Endothelial cell of umbilical vein (primary cell): ENCODE measurements at regions not wholly inside any gene's neighbourhood (a gene's known extent, or its start where the extent isn't known, plus 50 kb on each side); places are given as distances from the start of the nearest gene placed in this dataset.

Experiments
- BruUV-seq: library from RNA; stranded (reverse); fragments of 400-500 nt; replicated peaks from 2 replicates; lab custom pipeline; 2021; lab: Mats Ljungman, UMichigan
- CTCF ChIA-PET: fragments of 300-600, 350-600 bp; sonication (Branson Sonifier 250); formaldehyde crosslinking; loops from one replicate; lab custom pipeline; 2021; ENCODE audit warnings: antibody characterized with exemption, inconsistent platforms; lab: Charles Lee
- POLR2A ChIA-PET: fragments of 300-600, 350-600 bp; sonication (Branson Sonifier 250); formaldehyde crosslinking; loops from one replicate; lab custom pipeline; 2021; ENCODE audit warnings: antibody characterized with exemption, inconsistent platforms; lab: Charles Lee
- DNase-seq: peaks from one replicate; pipeline ENCODE4 v3.0.0-alpha.2; 2011; ENCODE audit warnings: low read depth, low spot score
- FAIRE-seq: peaks from 2 replicates; lab custom pipeline; 2011; peaks lifted over from hg19 to GRCh38; lab: Jason Lieb, UNC
- H2AFZ ChIP-seq: 2 replicates; pipeline ENCODE4 v1.6.0; 2012; ENCODE audit warnings: low read depth, low read length, control low read depth, inconsistent platforms
- H3K27ac ChIP-seq: 2 replicates; pipeline ENCODE4 v1.5.1; 2011; ENCODE audit warnings: low read depth, mild to moderate bottlenecking, control low read depth, low read length, moderate library complexity; ENCODE audit not compliant: insufficient read depth
- H3K27me3 ChIP-seq, 2 experiments: 2 replicates each; pipeline versions ENCODE4 v1.6.0 to v1.6.1; 2011; ENCODE audit warnings: low read length in 2 of 2, mixed read lengths in 1 of 2; ENCODE audit not compliant: control insufficient read depth in 2 of 2, insufficient read depth in 2 of 2
- H3K36me3 ChIP-seq, 2 experiments: 2 replicates in 1 of 2; 3 replicates in 1 of 2; pipeline ENCODE4 v1.5.1; 2011; ENCODE audit warnings: low read length in 2 of 2, mild to moderate bottlenecking in 1 of 2, moderate library complexity in 1 of 2; ENCODE audit not compliant: control insufficient read depth in 2 of 2, insufficient read depth in 2 of 2; ENCODE audit errors: extremely low read depth in 1 of 2
- H3K4me1 ChIP-seq: 3 replicates; pipeline ENCODE4 v1.5.1; 2011; ENCODE audit warnings: mild to moderate bottlenecking, low read length; ENCODE audit not compliant: control insufficient read depth, insufficient read depth; ENCODE audit errors: extremely low read depth
- H3K4me2 ChIP-seq: 2 replicates; pipeline ENCODE4 v1.6.1; 2011; ENCODE audit warnings: low read length, control low read depth, mixed read lengths; ENCODE audit not compliant: insufficient read depth
- H3K4me3 ChIP-seq, 3 experiments: fragments of 200-600 bp in 1 of 3; sonication (generic), shearing (Covaris generic) in 1 of 3; replicated peaks in 1 of 3; 2 replicates each; pipeline ENCODE4 v1.5.1; 2011 to 2016; ENCODE audit warnings: control low read depth in 3 of 3, low read length in 3 of 3, mild to moderate bottlenecking in 2 of 3, inconsistent platforms in 1 of 3, low read depth in 1 of 3, moderate library complexity in 1 of 3; ENCODE audit not compliant: insufficient read depth in 1 of 3
- H3K79me2 ChIP-seq: 2 replicates; pipeline ENCODE4 v1.6.0; 2012; ENCODE audit warnings: low read length, inconsistent platforms; ENCODE audit not compliant: control insufficient read depth, insufficient read depth
- H3K9ac ChIP-seq: replicated peaks from 2 replicates; pipeline ENCODE3; 2011; ENCODE audit warnings: low read length, control low read depth; ENCODE audit not compliant: insufficient read depth; ENCODE audit errors: extremely low read depth
- H3K9me1 ChIP-seq: replicated peaks from 3 replicates; pipeline ENCODE4 v1.6.0; 2011; ENCODE audit warnings: mild to moderate bottlenecking, low read length; ENCODE audit not compliant: control insufficient read depth, insufficient read depth; ENCODE audit errors: extremely low read depth
- H3K9me3 ChIP-seq: replicated peaks from 2 replicates; pipeline ENCODE4 v1.5.1; 2012; ENCODE audit warnings: low read length, inconsistent platforms; ENCODE audit not compliant: control insufficient read depth, insufficient read depth
- H4K20me1 ChIP-seq: replicated peaks from 2 replicates; pipeline ENCODE3; 2011; ENCODE audit warnings: mild to moderate bottlenecking, low read length; ENCODE audit not compliant: control insufficient read depth, insufficient read depth; ENCODE audit errors: extremely low read depth
- CTCF ChIP-seq, 2 donors: IDR thresholded peaks; 1 replicate in 1 of 2; 2 replicates in 1 of 2; pipeline ENCODE4 v1.5.1; 2011; ENCODE audit warnings: low read length in 2 of 2, mild to moderate bottlenecking in 2 of 2, moderate library complexity in 2 of 2, control low read depth in 1 of 2, inconsistent platforms in 1 of 2, low read depth in 1 of 2; ENCODE audit not compliant: insufficient read depth in 1 of 2; ENCODE audit errors: extremely low read depth in 1 of 2
- EZH2 ChIP-seq: IDR thresholded peaks from 2 replicates; pipeline ENCODE4 v1.6.1; 2012; ENCODE audit warnings: borderline replicate concordance, low read depth, mild to moderate bottlenecking, moderate library complexity, low read length, inconsistent platforms; ENCODE audit not compliant: severe bottlenecking
- FOS ChIP-seq: IDR thresholded peaks from 2 replicates; pipeline ENCODE4 v1.6.1; 2011; ENCODE audit warnings: mild to moderate bottlenecking, low read length, moderate library complexity, borderline replicate concordance; ENCODE audit not compliant: insufficient read depth
- GATA2 ChIP-seq: IDR thresholded peaks from 2 replicates; pipeline ENCODE4 v1.7.0; 2011; ENCODE audit warnings: low read depth, mild to moderate bottlenecking, moderate library complexity, mixed read lengths, low read length; ENCODE audit not compliant: insufficient read length, insufficient read depth
- JUN ChIP-seq: IDR thresholded peaks from 2 replicates; pipeline ENCODE4 v1.6.1; 2011; ENCODE audit warnings: borderline replicate concordance, low read depth; ENCODE audit not compliant: insufficient read length, insufficient read depth
- MAX ChIP-seq: IDR thresholded peaks from 2 replicates; pipeline ENCODE4 v1.6.1; 2011; ENCODE audit not compliant: insufficient read depth, insufficient read length
- POLR2A ChIP-seq: IDR thresholded peaks from 2 replicates; pipeline ENCODE4 v1.6.1; 2012; ENCODE audit warnings: low read depth, mild to moderate bottlenecking, control low read depth, low read length
- POLR2AphosphoS5 ChIP-seq: IDR thresholded peaks from 2 replicates; pipeline ENCODE4 v1.6.1; 2012; ENCODE audit warnings: low read depth, mild to moderate bottlenecking, control low read depth, low read length, moderate library complexity; ENCODE audit not compliant: insufficient read depth
- dilution Hi-C: fragments of 300-500 bp; cut with MboI; formaldehyde crosslinking; loops from one replicate; pipeline ENCODE4 v1.15.0; 2019; ENCODE audit warnings: low sequenced_read_pairs; ENCODE audit not compliant: extremely low pct_ligation_motif_present
- intact Hi-C: fragments of 100-400 bp; cut with micrococcal nuclease; formaldehyde crosslinking; loops from one replicate; pipeline ENCODE4 v1.10.0; 2022

GRCh38 chr6:142530566-142530965 lies 228.8 kb downstream of the ADGRG6 start:
- BruUV-seq = no TSS peak
- no peak overlapping the region for H3K4me2 ChIP-seq
- POLR2A ChIA-PET = no interaction called here
- H3K79me2 ChIP-seq = no peaks in the 10 kb centered on the region
- FAIRE-seq (no peak), DNase-seq (no peak)
- dilution Hi-C loops = no loop called here
- no peak overlapping the region for H3K4me3 ChIP-seq
- no peaks in the 10 kb centered on the region for H4K20me1 ChIP-seq
- H3K9me3 ChIP-seq = no peaks in the 10 kb centered on the region
- TF ChIP-seq GATA2 = no peak
- no peak for TF ChIP-seq CTCF (IDR thresholded peaks at IDR 0.05; ENCODE audit: extremely low read depth in 1 of 2, insufficient read depth in 1 of 2, low read depth in 1 of 2, low read length in 2 of 2)
- TF ChIP-seq POLR2AphosphoS5 = no peak
- no peak for TF ChIP-seq EZH2
- TF ChIP-seq FOS = no peak
- TF ChIP-seq MAX = no peak
- H3K9me1 ChIP-seq = no peaks in the 10 kb centered on the region
- no peaks in the 10 kb centered on the region for H3K36me3 ChIP-seq
- H3K4me1 ChIP-seq = no peaks in the 10 kb centered on the region
- no peak overlapping the region for H3K9ac ChIP-seq
- intact Hi-C loops = loop anchor here (10.0 kb wide), 1 partner anchor 306 kb away; no protein-coding TSS in a partner anchor
- H3K27me3 ChIP-seq = peaks cover 5% of the 10 kb centered on the region in 2 experiments
- CTCF ChIA-PET = no interaction called here
- H2AFZ ChIP-seq = no peak overlapping the region
- H3K27ac ChIP-seq = no peak overlapping the region

GRCh38 chr6:142531727-142532126 lies 229.9 kb downstream of the ADGRG6 start:
- Histone ChIP-seq H3K9me1 (no peaks in the 10 kb centered on the region), H3K27me3 (peaks cover 2 to 5% of the 10 kb centered on the region in 2 experiments), H3K27ac (no peak overlapping the region), H3K36me3 (no peaks in the 10 kb centered on the region), H3K4me3 (no peak overlapping the region), H3K4me1 (no peaks in the 10 kb centered on the region), H2AFZ (no peak overlapping the region), H3K9ac (no peak overlapping the region), H3K79me2 (no peaks in the 10 kb centered on the region), H3K9me3 (no peaks in the 10 kb centered on the region), H4K20me1 (no peaks in the 10 kb centered on the region), H3K4me2 (no peak overlapping the region)
- DNase-seq (no peak), FAIRE-seq (no peak)
- no TSS peak for BruUV-seq
- dilution Hi-C loops = no loop called here
- TF ChIP-seq MAX (no peak), CTCF (IDR thresholded peaks at IDR 0.05; ENCODE audit: extremely low read depth in 1 of 2, insufficient read depth in 1 of 2, low read depth in 1 of 2, low read length in 2 of 2) (no peak), JUN (no peak), POLR2A (no peak)
- CTCF ChIA-PET = no interaction called here
- intact Hi-C loops = loop anchor here (10.0 kb wide), 1 partner anchor 307 kb away; no protein-coding TSS in a partner anchor
- POLR2A ChIA-PET = no interaction called here
